ENCODE measurements at regions not wholly inside any gene's neighbourhood (a gene's known extent, or its start where the extent isn't known, plus 50 kb on each side); places are given as distances from the start of the nearest gene placed in this dataset.

- TF ChIP-seq CTCF (IDR thresholded peaks at IDR 0.05) (no peak), POLR2A (IDR thresholded peaks at IDR 0.05) (no peak)
Observed at GRCh38 chr22:49440931-49441330, 386.7 kb downstream of the BRD1 start.
